ENCODE measurements at regions not wholly inside any gene's neighbourhood (a gene's known extent, or its start where the extent isn't known, plus 50 kb on each side); places are given as distances from the start of the nearest gene placed in this dataset.

- ChIA-PET CTCF (no interaction called here), POLR2A (no interaction called here)
- peaks cover 15% of the 10 kb centered on the region for H3K36me3 Mint-ChIP-seq
- H3K4me3 Mint-ChIP-seq: no peak overlapping the region
- peaks cover 14% of the 10 kb centered on the region for H3K9me3 Mint-ChIP-seq
- no peak for DNase-seq (ENCODE audit: low spot score)
- no peak for ATAC-seq
- no peak overlapping the region for H3K27ac Mint-ChIP-seq
- peaks cover 12% of the 10 kb centered on the region for H3K4me1 Mint-ChIP-seq
- TF ChIP-seq TCF7 (CRISPR knock-in tag; IDR thresholded peaks at IDR 0.05; ENCODE audit: low read depth) (no peak), SP1 (CRISPR knock-in tag; conservative IDR thresholded peaks at IDR 0.05) (no peak), CDX4 (CRISPR knock-in tag; IDR thresholded peaks at IDR 0.05; ENCODE audit: borderline replicate concordance) (no peak)
- H3K27me3 Mint-ChIP-seq (ENCODE audit: low read depth): no peaks in the 10 kb centered on the region
These were observed 56.6 kb downstream of the SPRY2 start for GRCh38 chr13:80284290-80284689.

- Mint-ChIP-seq H3K27ac (no peak overlapping the region), H3K4me3 (no peak overlapping the region), H3K9me3 (peaks cover 19% of the 10 kb centered on the region), H3K36me3 (peaks cover 19% of the 10 kb centered on the region), H3K4me1 (peaks cover 43% of the 10 kb centered on the region), H3K27me3 (ENCODE audit: low read depth) (no peaks in the 10 kb centered on the region)
- TF ChIP-seq JAZF1 (CRISPR knock-in tag; IDR thresholded peaks at IDR 0.05) (no peak), ZSCAN18 (CRISPR knock-in tag; IDR thresholded peaks at IDR 0.05) (no peak), ZNF425 (CRISPR knock-in tag; conservative IDR thresholded peaks at IDR 0.05) (no peak), ZBTB21 (CRISPR knock-in tag; IDR thresholded peaks at IDR 0.05; ENCODE audit: borderline replicate concordance) (no peak), ZNF416 (CRISPR knock-in tag; IDR thresholded peaks at IDR 0.05) (no peak), IRF2 (CRISPR knock-in tag; IDR thresholded peaks at IDR 0.05; ENCODE audit: borderline replicate concordance, low read depth) (no peak), ELF4 (CRISPR knock-in tag; IDR thresholded peaks at IDR 0.05; ENCODE audit: low read depth) (no peak)
- ChIA-PET POLR2A (no interaction called here), CTCF (interaction anchor here (1.2 kb wide), 1 partner anchor 19 kb away, joined by 3 read pairs; no protein-coding TSS in a partner anchor)
- DNase-seq (ENCODE audit: low spot score) (no peak), ATAC-seq (no peak)
These were observed 62.2 kb downstream of the SPRY2 start for GRCh38 chr13:80278706-80279105.

- DNase-seq (ENCODE audit: low spot score): peak; percentile 20
- POLR2A ChIA-PET: interaction anchor here (0.6 to 1.6 kb wide), 3 partner anchors 21 to 64 kb away, joined by 3 to 8 read pairs (median 4); partner anchors contain the start of gene SPRY2
- Mint-ChIP-seq H3K4me3 (no peak overlapping the region), H3K36me3 (peaks cover 23% of the 10 kb centered on the region), H3K9me3 (peaks cover 23% of the 10 kb centered on the region), H3K4me1 (peaks cover 41% of the 10 kb centered on the region), H3K27ac (peak overlapping the region; percentile 79), H3K27me3 (ENCODE audit: low read depth) (no peaks in the 10 kb centered on the region)
- ATAC-seq: peak; percentile 95
- CTCF ChIA-PET: interaction anchor here (0.9 to 1.2 kb wide), 2 partner anchors 20 to 21 kb away, joined by 3 read pairs; no protein-coding TSS in a partner anchor
- peak; percentile 57; the same call in 1 of the 2 replicates for TF ChIP-seq AFF4 (CRISPR knock-in tag; IDR thresholded peaks at IDR 0.05; ENCODE audit: borderline replicate concordance)
- no peak for TF ChIP-seq ZNF423 (CRISPR knock-in tag; IDR thresholded peaks at IDR 0.05)
- TF ChIP-seq FOXK1 (CRISPR knock-in tag; IDR thresholded peaks at IDR 0.05): peak; percentile 60; the same call in 1 of the 2 replicates
- TF ChIP-seq ZNF281 (CRISPR knock-in tag; IDR thresholded peaks at IDR 0.05): 0 out of 2 replicates have a peak, but pooled peaks have one; percentile 30
- TF ChIP-seq ETV6 (CRISPR knock-in tag; IDR thresholded peaks at IDR 0.05): peak; percentile 77; the same call in 1 of the 2 replicates
These were observed 64.3 kb downstream of the SPRY2 start for GRCh38 chr13:80276371-80277289.
